Epithelial cell of proximal tubule (primary cell): ENCODE measurements at regions not wholly inside any gene's neighbourhood (a gene's known extent, or its start where the extent isn't known, plus 50 kb on each side); places are given as distances from the start of the nearest gene placed in this dataset.

Source experiments
- DNase-seq: peaks from one replicate; pipeline ENCODE4 v3.0.0-alpha.2; 2011; ENCODE audit warnings: low read depth
- H3K4me3 ChIP-seq: 2 replicates; pipeline ENCODE4 v1.5.1; 2011; ENCODE audit warnings: low read depth, mild to moderate bottlenecking, low read length
- TF ChIP-seq, protein P1 (sequence below): conservative IDR thresholded peaks from 2 replicates; pipeline ENCODE4 v1.5.1; 2012; ENCODE audit warnings: low read depth, mild to moderate bottlenecking, low read length

DNA sequence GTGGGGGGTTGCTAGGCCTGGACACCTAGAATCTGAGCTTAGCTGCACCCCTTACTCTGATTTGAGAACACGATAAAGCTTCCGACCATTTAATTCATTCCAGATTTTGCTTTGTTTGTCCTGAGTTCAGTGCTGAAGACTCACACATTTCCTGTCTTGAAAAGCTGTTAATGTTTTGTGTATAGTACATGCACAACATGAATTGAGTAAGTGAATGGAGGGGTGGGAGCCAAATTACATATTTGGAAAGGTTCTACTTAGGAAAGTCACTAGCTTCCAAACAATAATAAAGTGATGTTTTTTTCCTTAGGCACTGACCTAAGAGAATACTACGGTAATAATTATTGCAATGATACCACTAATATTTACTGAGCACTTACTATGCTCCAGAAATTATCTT is 955.2 kb upstream of the NR2F2 start:
- TF ChIP-seq, protein P1, sequence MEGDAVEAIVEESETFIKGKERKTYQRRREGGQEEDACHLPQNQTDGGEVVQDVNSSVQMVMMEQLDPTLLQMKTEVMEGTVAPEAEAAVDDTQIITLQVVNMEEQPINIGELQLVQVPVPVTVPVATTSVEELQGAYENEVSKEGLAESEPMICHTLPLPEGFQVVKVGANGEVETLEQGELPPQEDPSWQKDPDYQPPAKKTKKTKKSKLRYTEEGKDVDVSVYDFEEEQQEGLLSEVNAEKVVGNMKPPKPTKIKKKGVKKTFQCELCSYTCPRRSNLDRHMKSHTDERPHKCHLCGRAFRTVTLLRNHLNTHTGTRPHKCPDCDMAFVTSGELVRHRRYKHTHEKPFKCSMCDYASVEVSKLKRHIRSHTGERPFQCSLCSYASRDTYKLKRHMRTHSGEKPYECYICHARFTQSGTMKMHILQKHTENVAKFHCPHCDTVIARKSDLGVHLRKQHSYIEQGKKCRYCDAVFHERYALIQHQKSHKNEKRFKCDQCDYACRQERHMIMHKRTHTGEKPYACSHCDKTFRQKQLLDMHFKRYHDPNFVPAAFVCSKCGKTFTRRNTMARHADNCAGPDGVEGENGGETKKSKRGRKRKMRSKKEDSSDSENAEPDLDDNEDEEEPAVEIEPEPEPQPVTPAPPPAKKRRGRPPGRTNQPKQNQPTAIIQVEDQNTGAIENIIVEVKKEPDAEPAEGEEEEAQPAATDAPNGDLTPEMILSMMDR: no peak
- no peak overlapping the region for H3K4me3 ChIP-seq
- no peak for DNase-seq

DNA sequence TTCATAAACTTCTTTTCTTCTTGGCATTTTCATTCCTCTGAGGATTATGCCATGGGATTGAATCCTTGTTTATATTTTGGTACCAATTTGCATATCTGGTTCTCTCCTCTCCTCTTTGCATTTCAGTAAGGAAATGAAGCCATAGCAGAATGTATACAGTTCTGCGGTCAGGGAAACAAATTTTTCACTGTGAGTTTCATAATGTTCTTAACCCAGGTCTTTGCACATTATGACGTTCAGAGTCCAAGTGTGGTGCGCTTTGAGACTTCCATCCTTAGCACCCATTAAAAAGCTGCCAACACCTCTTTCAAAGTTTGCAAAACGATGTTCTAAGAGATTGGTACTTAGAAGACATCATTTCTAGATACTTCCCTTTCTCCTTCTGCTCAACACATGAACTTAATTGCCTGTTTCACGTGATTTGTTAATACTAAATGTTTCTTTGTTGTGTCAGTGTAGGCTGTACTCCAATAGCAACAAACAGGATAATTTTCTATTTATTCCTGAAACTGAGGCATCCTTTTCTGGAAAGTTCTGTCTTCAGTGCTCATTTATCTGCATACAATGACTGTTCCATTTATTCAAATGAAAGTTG is 953.1 kb upstream of the NR2F2 start:
- H3K4me3 ChIP-seq: no peak overlapping the region
- no peak for DNase-seq
- TF ChIP-seq, protein P1: no peak

DNA sequence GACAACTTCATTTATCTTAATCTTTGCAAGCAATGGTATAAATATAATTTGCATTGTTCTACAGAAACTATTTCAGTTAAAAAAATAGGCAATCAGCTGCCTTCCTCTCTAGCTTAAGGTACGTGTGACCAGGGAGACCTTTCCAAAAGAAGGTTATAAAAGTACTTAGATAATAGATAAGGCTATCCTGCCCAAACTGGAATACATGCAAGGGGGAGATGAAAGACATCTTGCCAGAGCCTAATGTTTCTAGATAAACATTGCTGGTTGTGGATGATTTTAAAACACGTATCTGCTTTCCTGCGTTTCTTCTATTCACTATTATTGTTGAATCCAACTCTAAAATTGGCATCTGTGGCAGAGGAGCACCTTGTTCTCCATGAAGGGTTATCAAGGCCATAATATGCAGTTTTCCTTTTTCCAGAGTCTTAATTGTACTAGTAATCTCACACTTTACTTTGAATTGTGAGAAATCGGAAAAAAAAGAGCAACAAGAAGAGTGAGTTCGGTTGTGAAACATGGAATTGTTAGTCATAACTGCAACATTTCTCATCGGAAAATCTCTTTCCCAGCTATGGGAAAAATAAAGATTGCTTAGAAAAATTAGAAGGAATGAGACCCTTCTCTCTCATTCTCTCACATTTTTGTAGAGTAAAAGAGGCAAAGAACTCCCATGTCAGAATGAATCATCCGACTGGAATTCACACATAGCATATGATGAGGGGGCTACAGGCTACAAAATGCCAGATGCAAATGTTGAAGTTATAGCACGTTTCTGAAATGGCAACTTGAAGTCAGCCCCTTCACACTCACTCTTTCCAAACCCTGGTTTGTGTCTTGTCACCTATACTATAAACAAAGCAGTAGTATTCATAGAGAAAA is 936.1 kb upstream of the NR2F2 start:
- DNase-seq: no peak

DNA sequence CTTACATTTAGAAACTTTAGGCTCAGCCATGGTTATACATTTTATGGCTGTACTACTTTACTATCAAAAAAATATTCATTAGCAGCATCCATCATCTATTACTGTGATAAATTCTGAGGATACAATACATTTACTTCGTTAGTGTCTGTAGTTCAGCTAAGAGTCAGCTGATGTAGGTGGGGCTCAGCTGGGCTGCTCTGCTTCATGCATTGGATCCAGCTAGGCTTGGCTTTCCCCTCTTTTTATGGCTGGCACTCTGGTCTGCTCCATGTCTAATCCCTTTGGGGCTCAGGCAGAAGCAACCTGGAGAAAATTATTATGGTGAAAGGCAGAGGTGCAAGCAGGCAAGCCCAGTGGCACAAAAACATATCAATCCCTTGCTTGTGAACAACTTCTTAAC is 930.1 kb upstream of the NR2F2 start:
- H3K4me3 ChIP-seq: no peak overlapping the region
- no peak for DNase-seq
- TF ChIP-seq, protein P1: no peak

More for the DNA sequence above, 936.1 kb upstream of the NR2F2 start:
- no peak overlapping the region for H3K4me3 ChIP-seq
- TF ChIP-seq, protein P1: no peak

- H3K4me3 ChIP-seq: no peak overlapping the region
- no peak for DNase-seq
- TF ChIP-seq, protein P1: no peak
Observed at GRCh38 chr15:95401587-95401986, 928.9 kb upstream of the NR2F2 start.

DNA sequence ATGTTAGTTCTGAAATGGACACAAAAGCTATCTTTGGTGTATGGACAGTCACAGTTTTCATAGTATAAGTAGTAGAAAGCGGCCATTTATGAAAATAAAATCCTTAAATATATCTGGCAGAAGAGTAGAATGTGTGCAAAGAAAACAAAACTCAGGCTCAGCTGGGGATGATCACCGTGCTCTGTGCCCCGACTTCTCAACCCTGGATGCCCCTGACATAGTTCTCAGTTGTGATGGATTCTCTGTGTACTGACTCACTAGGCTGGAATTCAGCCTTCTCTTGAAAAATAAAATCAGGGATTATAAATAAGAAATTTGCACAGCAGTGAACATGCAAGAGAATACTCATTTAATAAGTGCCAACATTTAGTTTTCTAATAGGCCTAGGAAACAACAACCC is 925.1 kb upstream of the NR2F2 start:
- TF ChIP-seq, protein P1: no peak
- H3K4me3 ChIP-seq: no peak overlapping the region
- DNase-seq: peak; percentile 7

DNA sequence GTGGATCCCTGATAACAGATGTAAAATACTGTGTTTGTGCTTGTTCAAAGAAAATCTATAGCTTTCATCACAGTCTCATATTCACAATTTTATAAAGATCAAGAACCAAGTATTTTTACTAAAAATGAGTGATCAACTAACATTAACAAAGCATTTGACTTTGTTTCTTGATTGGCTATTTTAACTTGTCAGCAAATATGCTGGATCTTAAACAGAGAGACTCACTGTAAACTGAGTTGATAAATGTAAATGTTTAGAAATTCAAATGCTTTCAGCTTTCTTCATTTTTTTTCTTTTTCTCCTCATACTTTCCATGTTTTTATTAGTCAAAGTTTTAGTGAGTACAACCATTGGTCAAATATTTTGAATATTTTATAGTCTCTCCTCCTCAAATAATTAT is 923.0 kb upstream of the NR2F2 start:
- DNase-seq: no peak
- TF ChIP-seq, protein P1: no peak
- no peak overlapping the region for H3K4me3 ChIP-seq
